HG03095 (cell line): ENCODE measurements at regions not wholly inside any gene's neighbourhood (a gene's known extent, or its start where the extent isn't known, plus 50 kb on each side); places are given as distances from the start of the nearest gene placed in this dataset.
"Not testable (repeated sequence)": the region's sequence is repeated elsewhere in the genome, so short reads cannot be mapped to it uniquely, and the experiment has no call there.

Experiments used
- ATAC-seq: cut with Tn5 transposase; IDR thresholded peaks from one replicate; pipeline ENCODE4 v1.9.1; 2021; ENCODE audit warnings: moderate library complexity; ENCODE audit not compliant: unreplicated experiment

GRCh38 chr4:189207872-189208271 is 732.8 kb upstream of the FRG1 start:
- no peak for ATAC-seq

GRCh38 chr4:189215574-189215973 is 725.1 kb upstream of the FRG1 start:
- ATAC-seq = no peak

DNA sequence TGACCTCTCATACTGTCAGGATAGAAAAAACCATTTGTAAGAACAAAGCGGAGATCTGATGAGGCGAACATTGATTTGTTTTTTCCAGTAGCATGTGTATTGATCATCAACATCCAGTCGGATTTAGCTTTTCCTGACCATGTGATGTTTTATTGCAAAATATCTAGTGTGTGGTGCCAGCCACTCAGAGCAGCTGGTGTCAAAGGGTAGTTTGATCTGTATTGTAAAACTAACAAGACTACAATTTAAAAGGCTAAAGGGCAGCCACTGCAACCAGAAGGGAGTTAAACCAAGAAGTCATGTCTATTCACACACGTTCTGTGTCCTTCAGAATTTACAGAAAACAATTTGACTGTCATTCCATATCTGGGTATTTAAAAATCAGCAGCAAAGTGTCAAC is 719.0 kb upstream of the FRG1 start:
- ATAC-seq = no peak

GRCh38 chr4:189228726-189229125 is 711.9 kb upstream of the FRG1 start:
- no peak for ATAC-seq

DNA sequence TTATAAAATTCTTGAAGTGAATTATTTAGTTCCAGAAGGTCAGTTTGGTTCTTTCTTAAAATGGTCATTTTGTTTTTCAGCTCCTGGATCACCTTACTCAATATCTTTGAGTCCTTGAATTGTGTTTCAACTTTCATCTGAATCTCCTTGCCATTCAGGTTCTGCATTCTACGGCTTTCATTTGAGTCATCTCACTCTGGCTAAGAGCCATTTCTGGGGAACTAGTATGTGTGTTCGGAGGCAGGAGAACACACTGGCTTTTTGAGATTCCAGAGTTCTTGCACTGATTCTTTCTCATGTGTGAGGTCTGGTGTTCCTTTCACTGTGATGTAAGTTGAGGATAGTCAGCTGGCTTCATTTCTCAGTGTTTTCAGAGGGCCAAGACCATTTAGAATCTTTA is 708.4 kb upstream of the FRG1 start:
- no peak for ATAC-seq

GRCh38 chr4:189233754-189234153 is 706.9 kb upstream of the FRG1 start:
- not testable (repeated sequence) for ATAC-seq

DNA sequence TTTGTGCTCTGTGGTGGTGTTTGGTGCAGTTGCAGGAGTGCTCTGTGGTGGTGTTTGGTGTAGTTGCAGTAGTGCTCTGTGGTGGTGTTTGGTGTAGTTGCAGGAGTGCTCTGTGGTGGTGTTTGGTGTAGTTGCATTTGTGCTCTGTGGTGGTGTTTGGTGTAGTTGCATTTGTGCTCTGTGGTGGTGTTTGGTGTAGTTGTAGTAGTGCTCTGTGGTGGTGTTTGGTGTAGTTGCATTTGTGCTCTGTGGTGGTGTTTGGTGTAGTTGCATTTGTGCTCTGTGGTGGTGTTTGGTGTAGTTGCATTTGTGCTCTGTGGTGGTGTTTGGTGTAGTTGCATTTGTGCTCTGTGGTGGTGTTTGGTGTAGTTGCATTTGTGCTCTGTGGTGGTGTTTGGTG is 705.7 kb upstream of the FRG1 start:
- not testable (repeated sequence) for ATAC-seq

- no peak for ATAC-seq
These were observed 705.1 kb upstream of the FRG1 start for GRCh38 chr4:189235599-189235998.

GRCh38 chr4:189236321-189236720 is 704.4 kb upstream of the FRG1 start:
- ATAC-seq = not testable (repeated sequence)

DNA sequence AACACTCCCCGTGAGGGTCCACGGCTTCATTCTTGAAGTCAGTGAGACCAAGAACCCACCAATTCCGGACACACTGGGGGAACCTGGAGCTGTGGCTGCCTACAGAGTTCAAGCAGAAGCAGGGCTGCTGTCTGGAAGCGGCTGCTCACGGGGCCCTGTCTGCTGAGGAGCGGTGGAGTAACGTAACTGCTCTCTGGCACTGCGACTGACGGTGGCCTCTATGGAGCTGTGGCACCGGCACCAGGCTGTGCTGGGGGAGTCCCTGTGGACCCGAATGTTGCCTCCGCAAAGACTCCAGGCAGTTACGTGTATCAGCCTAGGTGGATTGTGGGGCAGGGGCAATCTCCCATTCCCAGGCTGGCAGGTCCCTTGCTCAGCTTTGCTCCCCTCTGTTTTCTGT is 703.3 kb upstream of the FRG1 start:
- ATAC-seq = no peak

- ATAC-seq = no peak
These were observed 685.0 kb upstream of the FRG1 start for GRCh38 chr4:189255636-189256035.

GRCh38 chr4:189261475-189261874 is 679.2 kb upstream of the FRG1 start:
- no peak for ATAC-seq

DNA sequence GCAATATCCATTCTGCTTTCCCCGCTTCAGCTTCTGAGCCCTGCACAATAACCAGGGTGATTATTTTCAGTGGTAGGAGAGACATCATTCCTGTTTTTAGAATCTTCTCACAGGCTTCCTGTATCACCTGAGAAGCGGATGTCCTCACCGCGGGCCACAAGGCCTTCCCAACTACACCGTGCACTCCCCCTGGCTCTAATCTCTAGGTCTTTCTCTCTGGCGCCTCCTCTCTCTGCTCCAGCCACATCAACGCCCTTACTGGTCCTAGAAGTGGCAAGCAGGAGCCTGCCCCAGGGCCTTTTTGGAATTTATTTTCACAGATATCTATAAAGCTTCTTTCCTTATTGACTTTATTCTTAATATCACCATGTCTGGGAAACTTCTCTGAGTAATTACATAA is 675.2 kb upstream of the FRG1 start:
- ATAC-seq = no peak

GRCh38 chr4:189267312-189267965 is 673.2 kb upstream of the FRG1 start:
- ATAC-seq = no peak

- no peak for ATAC-seq
These were observed 662.0 kb upstream of the FRG1 start for GRCh38 chr4:189278597-189279165.

GRCh38 chr4:189279188-189279587 is 661.5 kb upstream of the FRG1 start:
- no peak for ATAC-seq

DNA sequence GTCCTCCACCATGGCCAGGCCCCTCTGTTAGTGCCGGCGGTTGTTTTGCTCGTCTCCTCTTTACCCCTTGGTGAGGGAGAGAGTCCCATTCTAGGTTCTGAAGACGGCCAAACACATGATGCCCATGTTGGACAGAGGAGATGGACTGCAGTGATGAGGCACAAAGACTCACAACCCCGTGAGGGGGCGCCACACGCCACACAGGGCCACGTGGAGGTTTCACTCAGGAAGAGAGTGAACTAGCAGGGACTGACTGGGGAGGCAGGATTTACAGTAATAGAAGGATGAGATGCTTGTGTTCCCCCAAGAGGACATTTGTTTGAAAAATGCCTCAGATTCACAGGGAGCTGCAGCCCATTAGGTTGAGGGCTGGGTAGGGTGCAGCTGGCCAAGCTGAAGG is 655.3 kb upstream of the FRG1 start:
- ATAC-seq = no peak

DNA sequence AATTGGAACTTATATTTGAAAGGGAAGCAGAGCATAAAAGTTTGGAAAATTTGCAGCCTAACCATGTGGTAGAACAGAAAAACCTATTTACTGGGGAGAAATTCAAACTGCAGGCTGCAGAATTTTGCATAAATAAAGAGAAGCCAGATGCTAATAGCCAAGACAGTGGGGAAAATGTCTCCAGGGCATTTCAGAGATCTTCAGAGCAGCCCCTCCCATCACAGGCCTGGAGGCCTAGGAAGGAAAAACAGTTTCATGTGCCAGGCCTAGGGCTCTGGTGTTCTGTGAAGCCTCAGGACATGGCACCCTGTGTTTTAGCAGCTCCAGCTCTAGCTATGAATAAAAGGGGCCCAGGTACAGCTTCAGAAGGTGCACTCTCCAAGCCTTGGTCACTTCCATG is 648.7 kb upstream of the FRG1 start:
- ATAC-seq = no peak

DNA sequence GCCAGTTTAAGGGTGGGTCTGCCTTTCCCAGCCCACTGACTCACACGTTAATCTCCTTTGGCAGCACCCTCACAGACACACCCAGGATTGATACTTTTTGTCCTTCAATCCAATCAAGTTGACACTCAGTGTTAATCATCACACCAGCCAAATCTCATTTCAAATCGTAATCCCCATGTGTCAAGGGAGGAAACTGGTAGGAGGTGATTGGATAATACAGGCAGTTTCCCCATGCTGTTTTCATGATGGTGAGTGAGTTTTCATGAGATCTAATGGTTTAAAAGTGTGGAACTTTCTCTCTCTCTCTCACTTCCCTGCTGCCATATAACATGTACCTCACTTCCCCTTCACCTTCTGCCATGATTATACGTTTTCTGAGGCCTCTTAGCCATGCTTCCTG is 647.2 kb upstream of the FRG1 start:
- ATAC-seq = no peak

- ATAC-seq = no peak
These were observed 646.1 kb upstream of the FRG1 start for GRCh38 chr4:189294574-189294973.

DNA sequence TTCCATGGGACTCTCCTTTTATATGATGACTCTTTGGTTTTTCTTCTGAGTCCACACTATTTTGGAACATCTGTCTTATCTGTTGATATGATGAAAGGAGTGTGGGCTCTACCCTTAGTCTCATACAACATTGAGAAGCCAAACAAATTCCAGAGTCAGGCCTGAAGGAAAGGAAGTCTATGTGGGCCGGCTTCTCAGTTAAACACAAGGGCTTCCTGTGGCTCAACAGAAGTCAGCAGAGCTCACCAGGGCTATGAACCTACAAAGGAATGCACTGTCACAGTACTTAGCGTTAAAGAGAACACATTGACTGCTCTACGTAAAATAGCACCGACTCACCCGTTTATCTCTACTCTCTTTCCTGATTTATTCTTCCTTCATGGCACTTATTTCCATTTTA is 641.0 kb upstream of the FRG1 start:
- no peak for ATAC-seq

- ATAC-seq = no peak
These were observed 639.0 kb upstream of the FRG1 start for GRCh38 chr4:189301692-189302091.

DNA sequence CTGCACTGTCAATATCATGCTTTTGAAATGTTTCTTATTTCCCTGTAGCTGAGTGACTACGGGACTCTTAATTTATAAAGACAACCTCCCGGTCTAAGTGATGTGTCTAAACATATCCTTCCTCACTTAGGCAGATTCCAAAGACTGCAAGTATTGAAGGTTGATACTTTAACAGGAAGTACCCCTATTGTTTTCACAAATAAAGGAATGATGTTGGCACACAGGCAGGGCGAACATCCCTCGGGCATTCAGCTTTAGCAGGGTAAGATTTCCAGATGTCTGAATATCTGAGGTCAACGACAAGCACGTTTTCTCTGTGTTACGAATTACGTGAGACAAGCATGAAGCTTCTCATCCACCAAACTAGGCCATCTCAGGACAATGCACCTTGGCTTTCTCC is 638.0 kb upstream of the FRG1 start:
- ATAC-seq = no peak
